NCI-H526 (cell line): ENCODE measurements at regions not wholly inside any gene's neighbourhood (a gene's known extent, or its start where the extent isn't known, plus 50 kb on each side); places are given as distances from the start of the nearest gene placed in this dataset.
"Not testable (repeated sequence)": the region's sequence is repeated elsewhere in the genome, so short reads cannot be mapped to it uniquely, and the experiment has no call there.

ENCODE experiments used
- DNase-seq, 2 experiments: peaks; one replicate each; lab custom pipeline; 2025; lab: John Stamatoyannopoulos, UW

DNA sequence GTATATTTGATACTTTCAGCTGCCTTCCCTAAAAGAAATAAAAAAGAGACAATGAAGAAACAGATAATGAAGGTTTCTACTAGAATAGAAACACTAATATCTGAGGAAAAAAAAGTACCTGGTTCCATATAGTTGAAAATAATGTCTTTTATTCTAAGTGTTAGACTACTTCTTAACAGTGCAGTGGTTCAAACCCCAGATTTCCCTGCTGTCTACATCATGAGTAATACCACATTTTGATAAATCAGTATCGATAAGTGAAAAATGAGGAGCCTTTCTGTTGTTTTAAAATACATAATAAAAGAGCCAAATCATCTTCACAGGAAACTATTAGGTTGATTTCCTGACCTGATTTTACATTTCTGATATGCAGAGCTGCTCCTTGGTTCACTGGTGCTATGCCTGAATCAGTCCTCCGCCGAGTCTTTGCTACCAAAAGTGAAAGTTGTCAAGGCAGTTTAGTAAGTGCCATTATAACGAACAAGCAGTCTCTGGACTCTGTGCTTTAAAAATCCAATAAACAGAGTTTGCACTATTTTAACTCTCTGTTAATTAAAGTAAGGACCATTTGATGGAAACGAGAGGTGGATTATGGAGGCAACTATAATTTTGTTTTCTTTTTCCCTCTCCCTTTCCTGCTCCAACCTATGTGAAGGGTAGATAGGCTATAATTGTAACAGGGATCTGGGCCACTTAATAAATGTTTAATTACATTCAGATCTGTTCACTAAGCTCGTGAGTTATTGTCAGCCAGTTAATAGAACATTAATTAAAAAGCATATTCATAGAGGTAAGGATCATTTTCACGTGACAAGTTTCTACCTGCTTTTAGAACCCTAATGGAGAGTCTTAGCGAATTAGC lies 724.5 kb upstream of the RAG2 start:
- no peak for DNase-seq

DNA sequence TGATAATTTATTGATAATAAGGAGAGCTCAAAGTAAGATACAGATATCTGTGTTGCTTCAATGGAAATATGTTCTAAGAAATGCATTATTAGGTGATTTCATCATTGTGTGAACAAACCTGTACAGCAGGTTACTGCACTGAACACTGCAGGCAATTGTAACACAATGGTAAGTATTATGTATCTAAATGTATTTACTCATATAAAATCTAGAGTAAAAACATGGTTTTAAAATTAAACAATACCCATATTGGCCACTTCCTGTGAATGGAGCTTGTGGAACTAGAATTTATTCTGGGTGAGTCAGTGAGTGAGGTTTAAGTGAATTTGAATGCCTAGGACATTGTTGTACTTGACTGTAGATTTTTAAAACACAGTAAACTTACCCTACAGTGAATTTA lies 722.9 kb upstream of the RAG2 start:
- DNase-seq: no peak

DNA sequence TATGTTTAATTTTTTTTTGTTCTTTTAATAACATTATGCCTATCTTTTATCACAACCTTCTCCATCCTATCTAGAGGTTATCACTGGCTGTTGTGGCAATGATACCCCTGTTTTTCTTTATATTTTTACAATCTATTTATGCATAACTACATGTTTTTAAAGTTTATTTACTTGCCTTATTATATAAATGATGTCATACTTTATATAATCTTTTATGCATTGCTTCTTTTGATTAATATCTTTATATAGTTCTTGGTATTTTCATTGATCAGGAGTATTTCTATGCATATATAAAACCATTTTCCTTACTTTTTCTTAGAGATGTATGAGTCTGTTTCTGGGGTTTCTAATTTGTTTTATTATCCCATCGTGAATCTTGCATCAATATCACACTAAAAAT lies 719.8 kb upstream of the RAG2 start:
- no peak for DNase-seq

DNA sequence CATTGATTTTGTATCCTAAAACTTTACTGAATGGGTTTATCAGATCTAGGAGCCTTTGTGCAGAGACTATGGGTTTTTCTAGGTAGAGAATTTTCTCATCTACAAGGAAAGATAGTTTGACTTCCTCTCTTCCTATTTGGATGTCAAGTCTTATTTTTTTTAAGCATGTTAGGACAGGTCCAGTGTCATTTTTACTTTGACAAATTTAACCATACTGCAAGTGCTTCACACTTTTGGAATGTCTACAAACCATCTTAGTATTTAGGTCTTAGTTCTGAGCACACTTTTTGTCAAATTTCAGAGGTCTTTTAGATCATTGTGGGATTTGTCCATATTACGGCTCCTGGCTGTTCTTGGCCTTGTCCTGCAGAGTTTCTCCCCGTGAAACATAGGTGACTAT lies 715.2 kb upstream of the RAG2 start:
- no peak for DNase-seq

GRCh38 chr11:37306563-37306962 lies 708.5 kb upstream of the RAG2 start:
- no peak for DNase-seq

GRCh38 chr11:37301405-37301804 lies 703.4 kb upstream of the RAG2 start:
- not testable (repeated sequence) for DNase-seq

DNA sequence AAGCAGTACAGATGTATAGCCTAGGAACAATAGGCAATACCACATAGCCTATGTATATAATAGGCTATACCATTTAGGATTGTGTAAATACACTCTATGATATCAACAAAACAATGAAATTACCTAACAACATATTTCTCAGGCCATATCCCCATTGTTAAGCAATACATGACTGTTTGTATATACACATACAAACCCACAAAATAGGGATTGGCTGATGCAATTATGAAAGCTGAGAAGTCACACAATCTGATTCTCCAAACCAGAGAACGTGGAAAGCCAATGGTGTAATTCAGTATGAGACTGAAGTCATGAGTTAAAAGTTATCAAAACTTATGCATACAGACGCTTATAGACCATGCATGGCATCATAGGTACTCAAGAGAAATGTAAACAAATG lies 700.1 kb upstream of the RAG2 start:
- DNase-seq: no peak

DNA sequence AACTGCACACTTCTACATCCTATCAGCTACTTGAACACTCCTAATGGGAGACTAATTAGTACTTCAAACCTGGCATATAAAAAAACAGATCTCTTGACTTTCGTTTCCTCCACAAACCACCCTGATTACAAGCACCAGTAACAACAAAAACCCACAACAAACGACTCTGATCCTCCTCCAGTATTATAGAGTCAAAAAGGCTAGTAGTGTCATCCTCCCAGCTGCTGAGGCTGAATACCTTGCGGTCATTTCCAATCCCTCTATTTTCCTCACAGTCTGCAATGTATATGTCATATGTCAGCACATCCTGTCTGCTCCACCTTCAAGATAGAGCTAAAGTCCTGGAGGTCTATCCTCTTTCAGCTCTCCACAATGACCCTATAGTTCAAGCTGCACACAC lies 688.9 kb upstream of the RAG2 start:
- DNase-seq: no peak

DNA sequence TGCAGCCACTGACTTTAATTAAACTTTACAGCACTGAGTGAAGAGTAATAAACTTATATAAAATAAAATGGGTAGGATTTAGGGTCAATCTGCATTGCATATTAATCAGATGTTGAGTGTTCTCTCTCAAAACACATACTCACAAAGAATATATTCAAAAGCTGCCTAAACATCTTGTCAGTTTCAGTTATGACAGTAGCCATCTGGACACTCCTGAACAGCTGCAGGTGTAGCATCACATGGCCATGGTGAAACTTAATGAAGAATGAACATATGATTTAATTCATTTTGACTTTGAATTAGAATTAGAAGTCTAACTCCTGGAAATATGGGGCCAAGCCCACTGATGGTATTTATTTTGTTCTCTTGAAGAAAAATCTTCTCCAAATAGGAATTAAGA lies 684.3 kb upstream of the RAG2 start:
- DNase-seq: no peak

- DNase-seq: no peak
These were observed 682.2 kb upstream of the RAG2 start for GRCh38 chr11:37280200-37280599.

DNA sequence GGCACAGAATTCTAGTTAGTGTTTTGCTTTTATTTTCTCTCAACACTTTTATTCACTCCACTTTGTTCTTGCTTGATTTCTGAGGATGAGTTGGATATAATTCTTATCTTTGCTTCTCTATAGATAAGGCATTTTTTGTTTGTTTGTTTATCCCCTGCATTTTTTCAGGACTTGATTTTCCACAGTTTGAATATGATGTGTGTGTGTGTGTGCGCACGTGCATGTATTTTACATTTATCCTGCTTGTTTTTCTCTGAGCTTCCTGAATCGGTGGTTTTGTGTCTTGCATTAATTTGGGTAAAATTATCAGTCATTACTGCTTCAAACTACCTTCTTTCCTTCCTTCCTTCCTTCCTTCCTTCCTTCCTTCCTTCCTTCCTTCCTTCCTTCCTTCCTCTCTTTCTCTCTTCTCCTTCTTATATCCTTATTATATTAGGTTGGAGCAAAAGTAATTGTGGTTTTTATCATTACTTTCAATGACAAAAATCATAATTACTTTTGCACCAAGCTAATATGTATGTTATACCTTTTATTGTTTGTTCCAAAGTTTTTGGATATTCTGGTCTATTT lies 679.9 kb upstream of the RAG2 start:
- no peak for DNase-seq

DNA sequence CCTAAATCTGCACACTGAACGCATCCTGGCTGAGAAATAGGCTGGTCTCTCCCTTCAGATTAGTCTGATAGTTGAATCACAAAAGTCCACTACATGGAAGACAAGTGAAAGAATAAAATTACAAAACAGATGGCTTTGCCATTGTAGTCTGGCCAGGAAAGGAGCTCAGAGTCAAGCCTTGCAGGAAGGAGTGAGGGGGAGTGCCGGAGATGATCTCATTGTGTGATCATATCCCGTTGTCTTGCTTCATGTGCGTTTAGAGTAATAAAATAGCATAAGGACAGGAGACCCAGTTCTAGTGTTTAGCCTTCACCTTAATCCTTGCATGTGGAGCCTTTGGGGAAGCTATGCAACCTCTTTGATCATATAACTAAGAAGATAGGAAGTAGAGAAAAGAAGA lies 666.7 kb upstream of the RAG2 start:
- DNase-seq: no peak

DNA sequence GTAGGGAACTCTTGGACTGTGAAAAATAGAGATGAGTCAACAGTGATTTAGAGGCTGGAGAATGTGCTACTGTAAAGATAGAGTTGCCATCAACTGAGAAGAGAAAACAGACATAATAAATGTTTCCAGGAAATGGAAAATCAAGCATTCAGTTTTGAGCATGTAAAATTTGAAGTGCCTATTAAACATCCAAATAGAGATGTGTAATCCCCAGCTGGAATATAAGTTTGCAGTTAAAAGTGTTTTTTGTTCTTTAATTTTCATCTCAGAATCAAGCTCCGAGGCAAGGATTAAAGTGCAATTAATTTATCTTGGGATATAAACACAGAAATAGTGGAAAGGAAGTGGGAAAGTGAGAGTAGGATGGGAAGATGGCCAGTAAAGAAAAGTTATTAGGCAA lies 666.0 kb upstream of the RAG2 start:
- no peak for DNase-seq

GRCh38 chr11:37263467-37263866 lies 665.4 kb upstream of the RAG2 start:
- not testable (repeated sequence) for DNase-seq

DNA sequence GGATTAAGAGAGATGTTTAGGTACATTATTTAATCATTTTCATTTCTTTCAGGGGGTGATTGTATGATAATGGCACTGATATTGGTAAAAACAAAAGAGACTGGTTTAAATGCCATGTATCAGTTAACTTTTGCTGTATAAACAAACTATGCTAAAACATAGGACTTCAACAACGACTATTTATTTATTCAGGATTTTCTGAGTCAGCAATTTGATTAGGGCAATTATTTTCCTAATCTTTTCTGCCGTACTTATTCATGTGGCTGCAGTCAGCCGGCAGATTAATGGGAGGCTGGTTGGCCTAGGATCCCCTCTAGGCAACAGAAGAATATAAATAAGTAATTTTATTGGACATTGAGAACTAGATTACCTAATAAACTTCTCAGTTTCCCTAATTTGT lies 661.7 kb upstream of the RAG2 start:
- no peak for DNase-seq

- DNase-seq: no peak
These were observed 650.1 kb upstream of the RAG2 start for GRCh38 chr11:37248145-37248544.

DNA sequence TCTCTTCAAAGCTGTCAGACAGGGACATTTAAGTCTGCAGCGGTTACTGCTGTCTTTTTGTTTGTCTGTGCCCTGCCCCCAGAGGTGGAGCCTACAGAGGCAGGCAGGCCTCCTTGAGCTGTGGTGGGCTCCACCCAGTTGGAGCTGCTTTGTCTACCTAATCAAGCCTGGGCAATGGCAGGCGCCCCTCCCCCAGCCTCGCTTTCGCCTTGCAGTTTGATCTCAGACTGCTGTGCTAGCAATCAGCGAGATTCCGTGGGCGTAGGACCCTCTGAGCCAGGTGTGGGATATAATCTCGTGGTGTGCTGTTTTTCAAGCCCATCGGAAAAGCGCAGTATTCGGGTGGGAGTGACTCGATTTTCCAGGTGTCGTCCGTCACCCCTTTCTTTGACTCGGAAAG lies 648.1 kb upstream of the RAG2 start:
- DNase-seq: not testable (repeated sequence)

DNA sequence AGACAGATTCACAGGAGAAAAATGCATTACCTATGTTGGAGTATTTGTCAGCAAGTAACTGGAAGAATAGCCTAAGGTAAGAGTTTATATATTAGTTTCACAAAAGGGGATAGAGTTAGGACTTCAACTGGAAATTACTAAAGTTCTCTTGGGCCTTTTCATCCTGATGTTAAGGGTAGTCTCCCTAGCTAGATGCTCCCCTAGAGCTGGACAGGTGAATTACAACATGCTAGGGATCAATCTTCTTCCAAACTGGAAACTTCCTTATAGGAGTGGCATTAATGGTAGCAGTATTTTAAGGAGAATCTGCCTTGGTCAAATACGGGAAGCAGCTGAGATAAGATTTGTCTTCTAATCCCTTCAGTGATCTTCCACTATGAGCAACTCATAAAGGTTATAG lies 632.8 kb upstream of the RAG2 start:
- no peak for DNase-seq

DNA sequence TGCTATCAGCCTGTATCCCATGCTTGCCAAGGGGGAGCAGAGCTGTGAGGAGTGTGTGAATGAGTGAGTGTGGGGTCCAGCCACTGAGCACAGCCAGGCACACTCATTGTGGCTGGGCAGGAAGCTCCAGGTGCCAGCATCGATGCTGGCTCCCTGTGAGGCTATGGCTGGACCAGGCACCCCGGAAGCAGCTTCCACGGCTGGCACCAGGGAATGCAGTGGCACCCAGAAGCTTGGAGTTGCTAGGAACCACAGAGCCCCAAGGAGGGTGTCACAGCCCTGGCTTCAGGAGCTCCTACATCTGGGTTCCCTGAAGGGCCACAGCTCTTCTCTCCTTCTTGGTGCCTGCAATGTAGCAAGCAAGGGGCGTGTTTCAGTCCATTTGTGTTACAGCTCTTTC lies 625.9 kb upstream of the RAG2 start:
- DNase-seq: no peak

DNA sequence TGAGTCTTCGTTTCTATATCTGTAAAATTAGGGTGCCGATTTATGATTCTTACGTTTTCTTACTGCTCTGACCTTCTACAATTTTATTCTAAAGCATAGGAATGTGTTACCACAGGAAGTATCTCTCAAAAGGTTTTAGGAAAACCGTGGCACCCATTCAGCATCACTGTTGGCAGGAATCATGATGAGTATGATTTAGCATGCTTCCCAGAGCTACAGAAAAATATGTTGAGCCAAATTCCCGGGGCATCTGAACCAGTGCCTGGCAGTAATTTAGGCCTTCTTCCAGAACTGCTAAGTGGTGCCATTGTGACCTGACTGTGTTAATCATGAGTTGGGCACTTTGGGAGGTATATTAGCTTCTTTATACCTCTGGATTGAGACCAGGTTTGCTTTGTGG lies 605.0 kb upstream of the RAG2 start:
- DNase-seq: no peak

GRCh38 chr11:37199082-37199481 lies 601.0 kb upstream of the RAG2 start:
- no peak for DNase-seq

- no peak for DNase-seq
These were observed 586.3 kb upstream of the RAG2 start for GRCh38 chr11:37184326-37184725.

DNA sequence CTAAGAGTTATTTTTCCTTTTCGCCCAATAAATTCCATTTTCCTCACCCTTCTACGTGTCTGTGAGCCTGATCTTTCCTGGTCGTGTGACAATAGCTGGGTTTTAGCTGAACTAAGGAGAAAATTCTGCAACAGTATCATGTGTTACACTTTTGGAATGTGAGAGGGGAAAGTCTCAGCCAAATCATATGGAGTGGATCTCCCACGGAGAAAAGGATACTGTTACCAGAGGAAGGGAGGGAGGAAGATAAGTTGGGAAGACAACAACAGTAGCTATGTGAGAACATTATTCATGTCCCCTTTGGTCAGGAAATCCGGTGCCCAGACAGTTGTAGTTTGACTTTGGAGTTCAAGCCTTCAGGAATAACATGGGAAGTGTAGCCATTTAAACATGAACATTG lies 584.0 kb upstream of the RAG2 start:
- no peak for DNase-seq

DNA sequence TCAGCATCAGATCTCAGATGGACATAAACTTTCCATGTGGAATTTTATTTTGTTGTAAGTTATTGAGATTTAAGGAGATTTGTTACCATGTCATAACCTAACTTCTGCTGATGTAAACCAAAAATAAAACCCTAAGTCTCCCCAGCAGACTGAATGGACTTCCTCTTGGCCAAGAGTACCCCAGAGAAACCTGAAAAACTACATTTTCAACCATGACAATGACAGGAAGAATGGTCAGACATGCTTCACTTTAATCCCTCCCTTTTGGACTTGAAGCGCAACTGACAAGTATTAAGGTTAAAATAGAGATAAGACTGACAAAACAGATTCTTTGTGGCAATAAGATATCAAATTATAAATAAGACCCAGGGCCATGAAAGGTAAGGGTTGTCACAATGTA lies 579.7 kb upstream of the RAG2 start:
- DNase-seq: no peak
